Uterus (tissue), 3 donors: ENCODE measurements at regions not wholly inside any gene's neighbourhood (a gene's known extent, or its start where the extent isn't known, plus 50 kb on each side); places are given as distances from the start of the nearest gene placed in this dataset.

Source experiments
- DNase-seq, 2 donors: peaks; one replicate each; pipeline ENCODE4 v3.0.0-alpha.2; 2019 to 2020
- H3K27ac ChIP-seq, 2 donors: fragments of 200-600 bp; sonication (generic); 1 replicate in 1 of 2; 2 replicates in 1 of 2; pipeline ENCODE4 v1.5.1; 2016 to 2018
- H3K27me3 ChIP-seq, 2 donors: fragments of 200-600 bp; sonication (generic); one replicate each; pipeline ENCODE4 v1.5.1; 2018 to 2019; ENCODE audit warnings: control low read depth in 1 of 2
- H3K36me3 ChIP-seq, 2 donors: fragments of 200-600 bp; sonication (generic); one replicate each; pipeline ENCODE4 v1.5.1; 2019; ENCODE audit warnings: control low read depth in 1 of 2
- H3K4me1 ChIP-seq, 2 donors: fragments of 200-600 bp; sonication (generic); one replicate each; pipeline ENCODE4 v1.5.1; 2018 to 2019; ENCODE audit warnings: control low read depth in 1 of 2
- H3K4me3 ChIP-seq, 2 donors: fragments of 200-600 bp; sonication (generic); 1 replicate in 1 of 2; 2 replicates in 1 of 2; pipeline ENCODE4 v1.5.1; 2018 to 2019; ENCODE audit warnings: mild to moderate bottlenecking in 1 of 2
- H3K9me3 ChIP-seq, 2 donors: fragments of 200-600 bp; sonication (generic); one replicate each; pipeline ENCODE4 v1.5.1; 2019; ENCODE audit warnings: control low read depth in 1 of 2
- POLR2A ChIP-seq, 2 donors: fragments of 450-650 bp; IDR thresholded peaks; one replicate each; pipeline ENCODE4 v1.6.1; 2016; ENCODE audit warnings: antibody characterized with exemption in 2 of 2, mild to moderate bottlenecking in 1 of 2, moderate library complexity in 1 of 2
- intact Hi-C: fragments of 100-400 bp; cut with DNase I; formaldehyde crosslinking; loops from one replicate; pipeline ENCODE4 v1.15.1; 2023; ENCODE audit warnings: low total_unique reads
- TF ChIP-seq, protein P1 (sequence below), 4 experiments: fragments of 200-600 bp in 2 of 4; fragments of 450-650 bp in 2 of 4; sonication (generic) in 2 of 4; IDR thresholded peaks; one replicate each; pipeline ENCODE4 v1.5.1; 2016 to 2019; ENCODE audit warnings: antibody characterized with exemption in 4 of 4, mild to moderate bottlenecking in 2 of 4, moderate library complexity in 1 of 4
- donor health status: DM: yes; HTN: yes; CAD: no.

DNA sequence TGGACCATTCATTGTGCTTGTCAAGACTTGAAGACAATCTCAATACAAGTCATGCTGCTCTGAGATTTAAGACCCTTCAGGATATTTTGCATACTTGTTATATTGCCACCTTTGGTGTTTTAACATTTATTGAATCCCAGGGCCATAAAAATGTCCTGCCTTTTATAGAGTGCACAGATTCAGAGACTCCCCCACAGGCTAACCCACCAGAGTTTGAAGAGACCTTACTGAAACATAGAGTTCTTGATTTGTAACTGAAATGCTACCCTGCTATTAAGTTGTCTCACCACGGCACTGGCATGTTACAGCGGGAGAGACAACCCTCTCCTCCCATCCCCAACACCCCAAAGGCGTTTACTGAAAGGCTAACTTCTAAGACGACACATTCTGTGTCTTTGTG is 313.9 kb upstream of the USP24 start:
- H3K27ac ChIP-seq = no peak overlapping the region
- intact Hi-C loops = no loop called here
- no peak for DNase-seq
- H3K27me3 ChIP-seq = no peaks in the 10 kb centered on the region
- no peaks in the 10 kb centered on the region for H3K9me3 ChIP-seq
- H3K4me3 ChIP-seq = no peak overlapping the region
- H3K36me3 ChIP-seq = no peaks in the 10 kb centered on the region
- H3K4me1 ChIP-seq = no peaks in the 10 kb centered on the region
- TF ChIP-seq, protein P1, sequence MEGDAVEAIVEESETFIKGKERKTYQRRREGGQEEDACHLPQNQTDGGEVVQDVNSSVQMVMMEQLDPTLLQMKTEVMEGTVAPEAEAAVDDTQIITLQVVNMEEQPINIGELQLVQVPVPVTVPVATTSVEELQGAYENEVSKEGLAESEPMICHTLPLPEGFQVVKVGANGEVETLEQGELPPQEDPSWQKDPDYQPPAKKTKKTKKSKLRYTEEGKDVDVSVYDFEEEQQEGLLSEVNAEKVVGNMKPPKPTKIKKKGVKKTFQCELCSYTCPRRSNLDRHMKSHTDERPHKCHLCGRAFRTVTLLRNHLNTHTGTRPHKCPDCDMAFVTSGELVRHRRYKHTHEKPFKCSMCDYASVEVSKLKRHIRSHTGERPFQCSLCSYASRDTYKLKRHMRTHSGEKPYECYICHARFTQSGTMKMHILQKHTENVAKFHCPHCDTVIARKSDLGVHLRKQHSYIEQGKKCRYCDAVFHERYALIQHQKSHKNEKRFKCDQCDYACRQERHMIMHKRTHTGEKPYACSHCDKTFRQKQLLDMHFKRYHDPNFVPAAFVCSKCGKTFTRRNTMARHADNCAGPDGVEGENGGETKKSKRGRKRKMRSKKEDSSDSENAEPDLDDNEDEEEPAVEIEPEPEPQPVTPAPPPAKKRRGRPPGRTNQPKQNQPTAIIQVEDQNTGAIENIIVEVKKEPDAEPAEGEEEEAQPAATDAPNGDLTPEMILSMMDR (IDR thresholded peaks at IDR 0.05) = no peak
- TF ChIP-seq POLR2A (IDR thresholded peaks at IDR 0.05) = no peak

DNA sequence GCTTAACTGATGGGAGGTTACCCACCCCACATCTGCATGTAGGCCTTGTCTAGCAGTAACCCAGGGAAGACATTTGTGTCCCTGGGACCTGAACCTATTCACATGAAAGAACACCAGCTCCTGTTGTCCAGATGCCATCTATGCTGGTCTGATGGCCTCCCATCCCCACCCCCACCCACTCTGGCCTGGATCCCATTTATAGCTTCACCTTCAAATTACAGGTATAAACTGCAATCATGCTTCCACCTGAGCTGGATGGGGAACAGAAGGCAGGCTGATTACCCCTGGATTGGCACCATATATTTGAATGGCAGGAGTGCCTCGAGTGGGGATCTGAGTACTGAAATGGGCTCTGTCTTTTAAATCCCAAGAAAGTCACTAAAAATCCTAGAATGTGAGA is 312.7 kb upstream of the USP24 start:
- TF ChIP-seq, protein P1 (IDR thresholded peaks at IDR 0.05) = no peak
- TF ChIP-seq POLR2A (IDR thresholded peaks at IDR 0.05) = no peak
- no peaks in the 10 kb centered on the region for H3K27me3 ChIP-seq
- no peak for DNase-seq
- H3K4me3 ChIP-seq = no peak overlapping the region
- intact Hi-C loops = no loop called here
- no peaks in the 10 kb centered on the region for H3K9me3 ChIP-seq
- no peak overlapping the region for H3K27ac ChIP-seq
- no peaks in the 10 kb centered on the region for H3K36me3 ChIP-seq
- H3K4me1 ChIP-seq = no peaks in the 10 kb centered on the region

DNA sequence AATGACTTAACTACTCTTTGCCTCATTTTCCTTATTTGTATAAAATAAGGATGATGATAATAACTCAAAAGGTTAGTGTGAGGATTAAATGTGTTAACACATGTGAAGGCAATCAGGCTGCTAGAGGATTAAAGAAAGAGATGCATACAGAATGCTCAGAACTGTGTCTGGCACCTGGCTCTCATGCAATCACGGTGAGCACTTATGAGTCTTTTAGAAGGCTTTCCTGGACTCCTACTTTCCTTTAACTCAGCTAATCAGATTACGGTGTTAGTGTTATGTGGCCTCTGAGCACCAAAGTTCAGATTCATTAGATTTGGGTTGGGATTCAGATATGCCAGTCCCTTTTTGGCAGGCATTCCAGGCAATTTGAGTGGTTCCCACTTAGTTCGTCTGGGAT is 311.6 kb upstream of the USP24 start:
- H3K9me3 ChIP-seq = no peaks in the 10 kb centered on the region
- H3K4me3 ChIP-seq = no peak overlapping the region
- H3K36me3 ChIP-seq = no peaks in the 10 kb centered on the region
- DNase-seq = no peak
- intact Hi-C loops = no loop called here
- H3K27me3 ChIP-seq = no peaks in the 10 kb centered on the region
- TF ChIP-seq, protein P1 (IDR thresholded peaks at IDR 0.05) = no peak
- no peak for TF ChIP-seq POLR2A (IDR thresholded peaks at IDR 0.05)
- no peaks in the 10 kb centered on the region for H3K4me1 ChIP-seq
- H3K27ac ChIP-seq = no peak overlapping the region

DNA sequence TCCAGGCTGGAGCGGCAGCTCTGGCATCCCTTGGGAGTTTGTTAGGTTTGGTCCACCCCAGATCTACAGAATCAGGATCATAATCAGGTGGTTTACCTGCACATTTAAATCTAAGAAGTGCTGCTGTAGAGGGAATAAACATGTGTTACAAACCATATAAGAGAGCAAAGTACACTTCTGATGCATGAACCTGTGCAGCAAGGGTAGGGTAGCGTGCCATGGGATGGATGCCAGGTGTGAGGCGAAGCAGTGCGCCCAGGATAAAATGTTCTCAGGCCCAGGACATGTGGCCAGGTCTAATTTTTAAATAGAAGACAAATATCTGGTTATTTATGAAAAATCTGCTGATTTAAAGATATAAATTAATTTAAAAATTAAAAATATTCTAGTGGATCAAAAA is 308.8 kb upstream of the USP24 start:
- Histone ChIP-seq H3K27ac (no peak overlapping the region), H3K27me3 (no peaks in the 10 kb centered on the region), H3K9me3 (no peaks in the 10 kb centered on the region), H3K4me3 (no peak overlapping the region), H3K36me3 (no peaks in the 10 kb centered on the region), H3K4me1 (peaks cover 0 to 4% of the 10 kb centered on the region in 2 donors)
- no peak for DNase-seq
- no peak for TF ChIP-seq POLR2A (IDR thresholded peaks at IDR 0.05)
- TF ChIP-seq, protein P1 (IDR thresholded peaks at IDR 0.05) = no peak
- intact Hi-C loops = no loop called here

DNA sequence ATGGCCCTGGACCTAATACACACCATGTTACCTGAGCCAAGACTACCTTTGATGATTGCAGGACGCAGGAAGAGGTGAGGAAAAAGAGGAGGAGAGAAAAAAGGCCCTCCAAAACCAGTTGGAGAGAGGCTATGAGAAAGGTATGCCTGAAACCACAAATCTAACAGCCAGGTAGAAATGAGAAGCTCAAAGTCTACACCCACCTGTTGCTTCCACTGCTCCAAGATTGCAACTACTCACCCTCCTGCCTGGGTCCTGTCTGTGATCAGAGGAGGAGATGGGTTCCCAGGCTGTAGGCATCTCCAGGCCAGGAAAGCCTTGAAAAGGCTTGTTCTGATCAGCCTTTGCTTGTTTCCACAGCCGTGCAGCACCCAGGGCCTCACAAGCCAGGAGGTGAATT is 307.8 kb upstream of the USP24 start:
- no peaks in the 10 kb centered on the region for H3K36me3 ChIP-seq
- H3K27me3 ChIP-seq = no peaks in the 10 kb centered on the region
- H3K27ac ChIP-seq = no peak overlapping the region
- no peak overlapping the region for H3K4me3 ChIP-seq
- TF ChIP-seq, protein P1 (IDR thresholded peaks at IDR 0.05) = no peak
- TF ChIP-seq POLR2A (IDR thresholded peaks at IDR 0.05) = no peak
- H3K9me3 ChIP-seq = no peaks in the 10 kb centered on the region
- peaks cover 0 to 4% of the 10 kb centered on the region in 2 donors for H3K4me1 ChIP-seq
- intact Hi-C loops = no loop called here
- DNase-seq = no peak
